Upper lobe of left lung (tissue), 6 donors: ENCODE measurements at regions not wholly inside any gene's neighbourhood (a gene's known extent, or its start where the extent isn't known, plus 50 kb on each side); places are given as distances from the start of the nearest gene placed in this dataset.

Experiments used
- ATAC-seq, 2 donors: fragments of 200-7000 bp; cut with Tn5 transposase; one replicate each; pipeline ENCODE4 v1.9.1; 2022; ENCODE audit warnings: mild to moderate bottlenecking in 2 of 2, moderate library complexity in 2 of 2; ENCODE audit not compliant: low FRiP score in 2 of 2
- DNase-seq, 2 donors: peaks; one replicate each; pipeline ENCODE4 v3.0.0-alpha.2; 2019 to 2020
- H3K27ac ChIP-seq, 4 donors: fragments of 200-600 bp; sonication (generic); one replicate each; pipeline ENCODE4 v1.5.1; 2016 to 2019
- H3K27me3 ChIP-seq, 4 donors: fragments of 200-600 bp; sonication (generic); one replicate each; pipeline ENCODE4 v1.5.1; 2017 to 2019
- H3K36me3 ChIP-seq, 4 donors: fragments of 200-600 bp; sonication (generic); one replicate each; pipeline ENCODE4 v1.5.1; 2016 to 2019
- H3K4me1 ChIP-seq, 4 donors: fragments of 200-600 bp; sonication (generic); one replicate each; pipeline ENCODE4 v1.5.1; 2018 to 2019
- H3K4me3 ChIP-seq, 4 donors: fragments of 200-600 bp; sonication (generic); one replicate each; pipeline ENCODE4 v1.5.1; 2017 to 2019; ENCODE audit warnings: mild to moderate bottlenecking in 2 of 4, moderate library complexity in 1 of 4
- H3K9me3 ChIP-seq, 4 donors: fragments of 200-600 bp; sonication (generic); one replicate each; pipeline ENCODE4 v1.5.1; 2018 to 2019
- CTCF ChIP-seq, 6 experiments: fragments of 450-650 bp in 4 of 6; fragments of 200-600 bp in 2 of 6; sonication (generic) in 2 of 6; IDR thresholded peaks; one replicate each; pipeline ENCODE4 v1.5.1; 2016 to 2019; ENCODE audit warnings: antibody characterized with exemption in 6 of 6
- EP300 ChIP-seq, 4 donors: sonication (generic); formaldehyde crosslinking; IDR thresholded peaks; one replicate each; pipeline ENCODE4 v1.5.1; 2017; ENCODE audit warnings: antibody characterized with exemption in 4 of 4, control low read depth in 2 of 4
- POLR2A ChIP-seq, 4 donors: fragments of 450-650 bp; IDR thresholded peaks; one replicate each; pipeline ENCODE4 v1.5.1; 2016 to 2017; ENCODE audit warnings: antibody characterized with exemption in 4 of 4, mild to moderate bottlenecking in 2 of 4
- POLR2AphosphoS5 ChIP-seq, 2 donors: sonication (generic); formaldehyde crosslinking; IDR thresholded peaks; one replicate each; pipeline ENCODE4 v1.5.1; 2017; ENCODE audit warnings: antibody characterized with exemption in 2 of 2
- WGBS, 2 donors: methylation state at CpG; one replicate each; pipeline ENCODE4 v1.1.5; 2017 to 2018; 5-methylcytosine and 5-hydroxymethylcytosine counted together
- donor health status: DM: no; HTN: no; CAD: no; lungs with moderate emphysema.
- donor health status: DM: no; HTN: yes; CAD: no; lungs with severe emphysema.

- no peaks in the 10 kb centered on the region for H3K4me1 ChIP-seq
- H3K9me3 ChIP-seq: no peaks in the 10 kb centered on the region
- DNase-seq (no peak), ATAC-seq (no peak)
- no peaks in the 10 kb centered on the region for H3K27me3 ChIP-seq
- no peaks in the 10 kb centered on the region for H3K36me3 ChIP-seq
- no peak overlapping the region for H3K4me3 ChIP-seq
- 71 to 74% methylated on average over 7 of the region's 7 CpGs for WGBS, 2 donors
- H3K27ac ChIP-seq: no peak overlapping the region
- no peak for TF ChIP-seq EP300 (IDR thresholded peaks at IDR 0.05)
- no peak for TF ChIP-seq POLR2AphosphoS5 (IDR thresholded peaks at IDR 0.05)
- TF ChIP-seq POLR2A (IDR thresholded peaks at IDR 0.05): no peak
- TF ChIP-seq CTCF (IDR thresholded peaks at IDR 0.05): no peak
These were observed 610.5 kb downstream of the TFAP2B start for GRCh38 chr6:51429017-51429712.

- Histone ChIP-seq H3K27me3 (no peaks in the 10 kb centered on the region), H3K9me3 (no peaks in the 10 kb centered on the region), H3K36me3 (no peaks in the 10 kb centered on the region), H3K4me3 (no peak overlapping the region), H3K4me1 (no peaks in the 10 kb centered on the region), H3K27ac (no peak overlapping the region)
- WGBS, 2 donors: 75 to 87% methylated on average over 2 of the region's 2 CpGs
- TF ChIP-seq POLR2AphosphoS5 (IDR thresholded peaks at IDR 0.05) (no peak), POLR2A (IDR thresholded peaks at IDR 0.05) (no peak)
- no peak for DNase-seq
- no peak for ATAC-seq
These were observed 611.9 kb downstream of the TFAP2B start for GRCh38 chr6:51430589-51430988.

GRCh38 chr6:51432481-51432880 is 613.8 kb downstream of the TFAP2B start:
- TF ChIP-seq POLR2A (IDR thresholded peaks at IDR 0.05): no peak
- no peak for TF ChIP-seq EP300 (IDR thresholded peaks at IDR 0.05)
- TF ChIP-seq CTCF (IDR thresholded peaks at IDR 0.05): no peak
- no peak for TF ChIP-seq POLR2AphosphoS5 (IDR thresholded peaks at IDR 0.05)
- Histone ChIP-seq H3K27me3 (no peaks in the 10 kb centered on the region), H3K36me3 (no peaks in the 10 kb centered on the region), H3K4me1 (no peaks in the 10 kb centered on the region), H3K27ac (no peak overlapping the region), H3K4me3 (no peak overlapping the region), H3K9me3 (no peaks in the 10 kb centered on the region)
- no peak for ATAC-seq
- 66 to 81% methylated on average over 3 of the region's 3 CpGs for WGBS, 2 donors
- no peak for DNase-seq

GRCh38 chr6:51450248-51450957 is 631.7 kb downstream of the TFAP2B start:
- Histone ChIP-seq H3K27me3 (no peaks in the 10 kb centered on the region), H3K4me1 (no peaks in the 10 kb centered on the region), H3K4me3 (no peak overlapping the region), H3K36me3 (no peaks in the 10 kb centered on the region), H3K9me3 (no peaks in the 10 kb centered on the region), H3K27ac (no peak overlapping the region)
- DNase-seq (no peak), ATAC-seq (no peak)
- 79 to 85% methylated on average over 3 of the region's 3 CpGs for WGBS, 2 donors
- TF ChIP-seq POLR2A (IDR thresholded peaks at IDR 0.05): no peak
- TF ChIP-seq EP300 (IDR thresholded peaks at IDR 0.05): no peak
- TF ChIP-seq POLR2AphosphoS5 (IDR thresholded peaks at IDR 0.05): no peak
- no peak for TF ChIP-seq CTCF (IDR thresholded peaks at IDR 0.05)

- 89 to 96% methylated on average over 1 of the region's 1 CpG for WGBS, 2 donors
- no peak for ATAC-seq
- TF ChIP-seq EP300 (IDR thresholded peaks at IDR 0.05): no peak
- TF ChIP-seq POLR2A (IDR thresholded peaks at IDR 0.05): no peak
- TF ChIP-seq CTCF (IDR thresholded peaks at IDR 0.05): no peak
- TF ChIP-seq POLR2AphosphoS5 (IDR thresholded peaks at IDR 0.05): no peak
These were observed 632.3 kb downstream of the TFAP2B start for GRCh38 chr6:51450958-51451357.

More at GRCh38 chr6:51450958-51451357, 632.3 kb downstream of the TFAP2B start:
- Histone ChIP-seq H3K4me1 (no peaks in the 10 kb centered on the region), H3K27me3 (no peaks in the 10 kb centered on the region), H3K36me3 (no peaks in the 10 kb centered on the region), H3K27ac (no peak overlapping the region), H3K9me3 (no peaks in the 10 kb centered on the region), H3K4me3 (no peak overlapping the region)
- no peak for DNase-seq
